HCT116 (cell line): ENCODE measurements at regions not wholly inside any gene's neighbourhood (a gene's known extent, or its start where the extent isn't known, plus 50 kb on each side); places are given as distances from the start of the nearest gene placed in this dataset.

Experiments
- ATAC-seq: fragments of 200-7000 bp; cut with Tn5 transposase; 2 replicates; pipeline ENCODE4 v1.9.1; 2020; ENCODE audit warnings: mild to moderate bottlenecking, moderate library complexity
- BruUV-seq: library from RNA; stranded (reverse); fragments of 400-500 nt; replicated peaks from 2 replicates; lab custom pipeline; 2021; lab: Mats Ljungman, UMichigan
- CTCF ChIA-PET: fragments of 300-600 bp; sonication (Branson Sonifier 250); formaldehyde crosslinking; loops from one replicate; lab custom pipeline; 2021; ENCODE audit warnings: antibody characterized with exemption; lab: Charles Lee
- POLR2A ChIA-PET: fragments of 300-600, 350-600 bp; sonication (Branson Sonifier 250); formaldehyde crosslinking; loops from one replicate; lab custom pipeline; 2021; ENCODE audit warnings: antibody characterized with exemption; lab: Charles Lee
- RAD21 ChIA-PET, 2 experiments: fragments of 300-600 bp; sonication (Branson Sonifier 250); formaldehyde crosslinking; loops; one replicate each; lab custom pipeline; 2023; ENCODE audit warnings: low total read pairs in 2 of 2; ENCODE audit not compliant: uncharacterized antibody in 2 of 2, unreplicated experiment in 2 of 2, low non-redundant PET in 1 of 2; lab: Charles Lee
- DNase-seq: peaks from one replicate; pipeline ENCODE4 v3.0.0-alpha.2; 2010; ENCODE audit warnings: low read depth, low spot score
- H2AFZ ChIP-seq: fragments of 200-600 bp; shearing (Covaris generic), sonication (generic); 2 replicates; pipeline ENCODE4 v1.6.1; 2017; ENCODE audit warnings: low read depth, mixed run types, mixed read lengths, antibody characterized with exemption, low read length; ENCODE audit not compliant: poor library complexity, severe bottlenecking
- H3K27ac ChIP-seq: 2 replicates; pipeline ENCODE4 v1.5.1; 2012; ENCODE audit warnings: low read depth, low read length
- H3K27me3 ChIP-seq: fragments of 200-600 bp; sonication (generic); 2 replicates; pipeline ENCODE4 v1.6.1; 2016; ENCODE audit warnings: mixed run types, low read length, mixed read lengths; ENCODE audit not compliant: insufficient read depth
- H3K36me3 ChIP-seq, 2 experiments: fragments of 200-500 bp in 1 of 2; fragments of 200-600 bp in 1 of 2; sonication (Bioruptor generic) in 1 of 2; sonication (generic) in 1 of 2; 2 replicates each; pipeline versions ENCODE4 v1.5.1 to v1.6.1; 2014 to 2016; ENCODE audit warnings: low read length in 2 of 2, inconsistent platforms in 1 of 2, mixed read lengths in 1 of 2, mixed run types in 1 of 2; ENCODE audit not compliant: insufficient read depth in 2 of 2, control insufficient read depth in 1 of 2
- H3K4me1 ChIP-seq, 2 experiments: fragments of 200-600 bp in 1 of 2; sonication (generic) in 1 of 2; 2 replicates each; pipeline versions ENCODE4 v1.5.1 to v1.6.1; 2012 to 2017; ENCODE audit warnings: low read length in 2 of 2, inconsistent platforms in 1 of 2, mild to moderate bottlenecking in 1 of 2, mixed read lengths in 1 of 2, mixed run types in 1 of 2, moderate library complexity in 1 of 2; ENCODE audit not compliant: insufficient read depth in 2 of 2, control insufficient read depth in 1 of 2
- H3K4me2 ChIP-seq: fragments of 200-600 bp; sonication (generic); 2 replicates; pipeline ENCODE4 v1.6.1; 2017; ENCODE audit warnings: mixed run types, low read length, mixed read lengths
- H3K4me3 ChIP-seq, 2 experiments: fragments of 200-600 bp in 1 of 2; sonication (generic) in 1 of 2; replicated peaks in 1 of 2; 2 replicates each; pipeline ENCODE4 v1.5.1; 2011 to 2016; ENCODE audit warnings: low read length in 2 of 2, control low read depth in 1 of 2, low read depth in 1 of 2, mild to moderate bottlenecking in 1 of 2, mixed read lengths in 1 of 2, mixed run types in 1 of 2
- H3K79me2 ChIP-seq: fragments of 200-600 bp; sonication (generic); 2 replicates; pipeline ENCODE4 v1.6.1; 2017; ENCODE audit warnings: mild to moderate bottlenecking, mixed run types, low read length, moderate library complexity, mixed read lengths; ENCODE audit not compliant: insufficient read depth
- H3K9ac ChIP-seq: fragments of 200-600 bp; sonication (generic); 2 replicates; pipeline ENCODE4 v1.6.1; 2016; ENCODE audit warnings: low read length, mixed read lengths
- H3K9me2 ChIP-seq: fragments of 200-600 bp; sonication (generic), shearing (Covaris generic); 2 replicates; pipeline ENCODE4 v1.6.1; 2017; ENCODE audit warnings: mixed run types, mild to moderate bottlenecking, moderate library complexity; ENCODE audit not compliant: insufficient read depth
- H3K9me3 ChIP-seq, 2 experiments: fragments of 200-500 bp in 1 of 2; fragments of 200-600 bp in 1 of 2; sonication (Bioruptor generic) in 1 of 2; sonication (generic) in 1 of 2; 2 replicates each; pipeline ENCODE4 v1.6.1; 2014 to 2017; ENCODE audit warnings: low read length in 2 of 2, mixed read lengths in 2 of 2, inconsistent platforms in 1 of 2, low read depth in 1 of 2, mild to moderate bottlenecking in 1 of 2, mixed run types in 1 of 2, moderate library complexity in 1 of 2; ENCODE audit not compliant: control insufficient read depth in 1 of 2, insufficient read depth in 1 of 2
- H4K20me1 ChIP-seq: fragments of 200-600 bp; sonication (generic), shearing (Covaris generic); 2 replicates; pipeline ENCODE4 v1.6.1; 2017; ENCODE audit warnings: mixed run types, mild to moderate bottlenecking, moderate library complexity; ENCODE audit not compliant: insufficient read depth
- ATF3 ChIP-seq: IDR thresholded peaks from 2 replicates; pipeline ENCODE4 v1.6.1; 2012
- CBX3 ChIP-seq: IDR thresholded peaks from 2 replicates; pipeline ENCODE4 v1.6.1; 2012; ENCODE audit warnings: low read depth
- CEBPB ChIP-seq: IDR thresholded peaks from 2 replicates; pipeline ENCODE4 v1.6.1; 2012; ENCODE audit warnings: low read depth
- EGR1 ChIP-seq: IDR thresholded peaks from 2 replicates; pipeline ENCODE4 v1.6.1; 2012; ENCODE audit warnings: low read depth
- EZH2 ChIP-seq: fragments of 200-600 bp; sonication (generic); IDR thresholded peaks from 2 replicates; pipeline ENCODE4 v1.6.1; 2017; ENCODE audit warnings: antibody characterized with exemption, mixed run types
- EZH2phosphoT487 ChIP-seq: fragments of 200-600 bp; IDR thresholded peaks from 2 replicates; pipeline ENCODE4 v1.6.1; 2018; ENCODE audit warnings: antibody characterized with exemption, borderline replicate concordance
- FOSL1 ChIP-seq: IDR thresholded peaks from 2 replicates; pipeline ENCODE4 v1.6.1; 2012; ENCODE audit warnings: low read depth
- JUND ChIP-seq: IDR thresholded peaks from 2 replicates; pipeline ENCODE4 v1.6.1; 2012
- MAX ChIP-seq: IDR thresholded peaks from 2 replicates; pipeline ENCODE4 v1.6.1; 2012
- POLR2AphosphoS5 ChIP-seq: IDR thresholded peaks from 2 replicates; pipeline ENCODE4 v1.6.1; 2011; ENCODE audit warnings: mild to moderate bottlenecking, low read depth, low read length, moderate library complexity
- RAD21 ChIP-seq: IDR thresholded peaks from 2 replicates; pipeline ENCODE4 v1.6.1; 2012; ENCODE audit warnings: low read depth, mild to moderate bottlenecking
- SIN3A ChIP-seq: IDR thresholded peaks from 2 replicates; pipeline ENCODE4 v1.6.1; 2012; ENCODE audit warnings: low read depth
- SP1 ChIP-seq: IDR thresholded peaks from 2 replicates; pipeline ENCODE4 v1.6.1; 2012; ENCODE audit warnings: low read depth
- TCF7L2 ChIP-seq: IDR thresholded peaks from 2 replicates; pipeline ENCODE4 v1.7.0; 2011; ENCODE audit warnings: borderline replicate concordance, inconsistent platforms; ENCODE audit not compliant: insufficient read depth, insufficient read length; ENCODE audit errors: extremely low read depth
- YY1 ChIP-seq: IDR thresholded peaks from 2 replicates; pipeline ENCODE4 v1.6.1; 2011; ENCODE audit warnings: low read length, low read depth, moderate library complexity, mild to moderate bottlenecking; ENCODE audit not compliant: insufficient replicate concordance; ENCODE audit errors: extremely low read depth
- ZBTB33 ChIP-seq: IDR thresholded peaks from 2 replicates; pipeline ENCODE4 v1.6.1; 2011; ENCODE audit warnings: mild to moderate bottlenecking, low read length, moderate library complexity; ENCODE audit not compliant: insufficient replicate concordance; ENCODE audit errors: extremely low read depth
- ZFX ChIP-seq: fragments of 450-650 bp; IDR thresholded peaks from 2 replicates; pipeline ENCODE4 v1.6.1; 2017
- ZNF274 ChIP-seq: fragments of 200-500 bp; sonication (Bioruptor generic); IDR thresholded peaks from 2 replicates; pipeline ENCODE4 v1.6.1; 2014; ENCODE audit warnings: mild to moderate bottlenecking, low read depth, low read length, inconsistent platforms
- intact Hi-C: fragments of 100-400 bp; cut with micrococcal nuclease; formaldehyde crosslinking; loops from 2 replicates; pipeline ENCODE4 v1.10.0; 2022
- TF ChIP-seq, protein P1 (sequence below), 3 experiments: fragments of 200-600 bp in 1 of 3; sonication (generic) in 1 of 3; IDR thresholded peaks in 2 of 3; conservative IDR thresholded peaks in 1 of 3; 2 replicates each; pipeline ENCODE4 v1.5.1; 2012 to 2017; ENCODE audit warnings: low read depth in 2 of 3, low read length in 2 of 3, antibody characterized with exemption in 1 of 3, borderline replicate concordance in 1 of 3, control low read depth in 1 of 3, mild to moderate bottlenecking in 1 of 3, mixed read lengths in 1 of 3, mixed run types in 1 of 3, moderate library complexity in 1 of 3; ENCODE audit not compliant: insufficient read depth in 1 of 3
- TF ChIP-seq, protein P2 (sequence below): IDR thresholded peaks from 2 replicates; pipeline ENCODE4 v1.6.1; 2012; ENCODE audit warnings: low read depth

DNA sequence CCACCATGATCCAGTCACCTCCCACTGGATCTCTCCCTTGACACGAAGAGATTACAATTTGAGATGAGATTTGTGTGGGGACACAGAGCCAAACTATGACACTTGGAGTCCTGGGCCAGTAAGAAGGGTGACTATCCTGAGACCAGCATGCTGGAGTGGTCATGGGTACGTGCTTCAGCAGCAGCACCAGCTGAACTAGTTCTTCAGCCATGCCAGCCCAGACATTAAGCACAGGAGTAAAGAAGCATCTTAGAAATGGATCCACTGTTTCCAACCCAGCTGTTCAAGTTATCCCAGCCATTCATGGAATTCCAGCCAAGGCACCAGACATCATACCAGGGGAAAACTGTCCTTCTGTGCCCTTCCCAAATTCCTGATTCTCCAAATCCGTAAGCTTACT is 370.0 kb downstream of the MAFB start:
- DNase-seq (no peak), ATAC-seq (no peak)
- no peaks in the 10 kb centered on the region for H3K79me2 ChIP-seq
- no peaks in the 10 kb centered on the region for H3K9me2 ChIP-seq
- no peak overlapping the region for H3K27ac ChIP-seq
- no peaks in the 10 kb centered on the region for H4K20me1 ChIP-seq
- H3K9me3 ChIP-seq: no peaks in the 10 kb centered on the region
- POLR2A ChIA-PET: no interaction called here
- no peaks in the 10 kb centered on the region for H3K4me1 ChIP-seq
- no peak for TF ChIP-seq POLR2AphosphoS5
- TF ChIP-seq ZBTB33: no peak
- TF ChIP-seq CBX3: no peak
- no peak for TF ChIP-seq SP1
- TF ChIP-seq EZH2phosphoT487: no peak
- no peak for TF ChIP-seq FOSL1
- TF ChIP-seq EZH2: no peak
- TF ChIP-seq EGR1: no peak
- no peak for TF ChIP-seq ZFX
- TF ChIP-seq MAX: no peak
- TF ChIP-seq, protein P1, sequence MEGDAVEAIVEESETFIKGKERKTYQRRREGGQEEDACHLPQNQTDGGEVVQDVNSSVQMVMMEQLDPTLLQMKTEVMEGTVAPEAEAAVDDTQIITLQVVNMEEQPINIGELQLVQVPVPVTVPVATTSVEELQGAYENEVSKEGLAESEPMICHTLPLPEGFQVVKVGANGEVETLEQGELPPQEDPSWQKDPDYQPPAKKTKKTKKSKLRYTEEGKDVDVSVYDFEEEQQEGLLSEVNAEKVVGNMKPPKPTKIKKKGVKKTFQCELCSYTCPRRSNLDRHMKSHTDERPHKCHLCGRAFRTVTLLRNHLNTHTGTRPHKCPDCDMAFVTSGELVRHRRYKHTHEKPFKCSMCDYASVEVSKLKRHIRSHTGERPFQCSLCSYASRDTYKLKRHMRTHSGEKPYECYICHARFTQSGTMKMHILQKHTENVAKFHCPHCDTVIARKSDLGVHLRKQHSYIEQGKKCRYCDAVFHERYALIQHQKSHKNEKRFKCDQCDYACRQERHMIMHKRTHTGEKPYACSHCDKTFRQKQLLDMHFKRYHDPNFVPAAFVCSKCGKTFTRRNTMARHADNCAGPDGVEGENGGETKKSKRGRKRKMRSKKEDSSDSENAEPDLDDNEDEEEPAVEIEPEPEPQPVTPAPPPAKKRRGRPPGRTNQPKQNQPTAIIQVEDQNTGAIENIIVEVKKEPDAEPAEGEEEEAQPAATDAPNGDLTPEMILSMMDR (IDR thresholded peaks at IDR 0.05 in 2 of 3, conservative IDR thresholded peaks at IDR 0.05 in 1 of 3; ENCODE audit: borderline replicate concordance in 1 of 3, insufficient read depth in 1 of 3, low read depth in 2 of 3, low read length in 2 of 3): no peak
- no peak for TF ChIP-seq CEBPB
- TF ChIP-seq JUND: no peak
- no peak for TF ChIP-seq RAD21
- TF ChIP-seq ATF3: no peak
- no peak for TF ChIP-seq TCF7L2
- TF ChIP-seq YY1: no peak
- TF ChIP-seq, protein P2, sequence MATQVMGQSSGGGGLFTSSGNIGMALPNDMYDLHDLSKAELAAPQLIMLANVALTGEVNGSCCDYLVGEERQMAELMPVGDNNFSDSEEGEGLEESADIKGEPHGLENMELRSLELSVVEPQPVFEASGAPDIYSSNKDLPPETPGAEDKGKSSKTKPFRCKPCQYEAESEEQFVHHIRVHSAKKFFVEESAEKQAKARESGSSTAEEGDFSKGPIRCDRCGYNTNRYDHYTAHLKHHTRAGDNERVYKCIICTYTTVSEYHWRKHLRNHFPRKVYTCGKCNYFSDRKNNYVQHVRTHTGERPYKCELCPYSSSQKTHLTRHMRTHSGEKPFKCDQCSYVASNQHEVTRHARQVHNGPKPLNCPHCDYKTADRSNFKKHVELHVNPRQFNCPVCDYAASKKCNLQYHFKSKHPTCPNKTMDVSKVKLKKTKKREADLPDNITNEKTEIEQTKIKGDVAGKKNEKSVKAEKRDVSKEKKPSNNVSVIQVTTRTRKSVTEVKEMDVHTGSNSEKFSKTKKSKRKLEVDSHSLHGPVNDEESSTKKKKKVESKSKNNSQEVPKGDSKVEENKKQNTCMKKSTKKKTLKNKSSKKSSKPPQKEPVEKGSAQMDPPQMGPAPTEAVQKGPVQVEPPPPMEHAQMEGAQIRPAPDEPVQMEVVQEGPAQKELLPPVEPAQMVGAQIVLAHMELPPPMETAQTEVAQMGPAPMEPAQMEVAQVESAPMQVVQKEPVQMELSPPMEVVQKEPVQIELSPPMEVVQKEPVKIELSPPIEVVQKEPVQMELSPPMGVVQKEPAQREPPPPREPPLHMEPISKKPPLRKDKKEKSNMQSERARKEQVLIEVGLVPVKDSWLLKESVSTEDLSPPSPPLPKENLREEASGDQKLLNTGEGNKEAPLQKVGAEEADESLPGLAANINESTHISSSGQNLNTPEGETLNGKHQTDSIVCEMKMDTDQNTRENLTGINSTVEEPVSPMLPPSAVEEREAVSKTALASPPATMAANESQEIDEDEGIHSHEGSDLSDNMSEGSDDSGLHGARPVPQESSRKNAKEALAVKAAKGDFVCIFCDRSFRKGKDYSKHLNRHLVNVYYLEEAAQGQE: no peak
- no peak for TF ChIP-seq SIN3A
- no peak for TF ChIP-seq ZNF274
- TF ChIP-seq, all 23 proteins: peak for 0
- Histone ChIP-seq H3K4me3 (no peak overlapping the region), H3K9ac (no peak overlapping the region), H3K4me2 (no peak overlapping the region), H2AFZ (no peak overlapping the region), H3K36me3 (no peaks in the 10 kb centered on the region), H3K27me3 (peaks cover 9% of the 10 kb centered on the region; the same call in 1 of the 2 replicates)
- ChIA-PET RAD21 (no interaction called here), CTCF (no interaction called here)
- BruUV-seq: no TSS peak
- intact Hi-C loops: no loop called here
